ENCODE measurements at regions not wholly inside any gene's neighbourhood (a gene's known extent, or its start where the extent isn't known, plus 50 kb on each side); places are given as distances from the start of the nearest gene placed in this dataset.

DNA sequence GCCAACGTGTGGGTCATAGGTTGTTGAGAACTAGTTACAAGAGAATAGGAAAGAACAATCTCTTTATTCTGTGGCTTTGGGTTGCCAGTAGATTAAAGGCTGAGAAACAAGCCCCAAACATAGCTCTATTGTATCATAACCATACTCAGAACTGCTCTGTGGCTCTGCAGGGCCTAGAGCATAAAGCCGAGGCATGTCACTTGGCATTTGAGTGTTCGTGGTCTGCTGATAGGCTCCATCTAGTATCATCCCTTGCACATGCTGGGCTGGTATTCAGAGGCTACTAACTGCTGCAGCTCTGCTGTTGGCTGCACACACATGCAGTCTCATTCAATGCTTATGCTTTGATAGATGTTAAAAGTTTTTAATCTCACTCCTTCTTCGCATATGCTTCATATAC lies 157.9 kb downstream of the OGFRL1 start:
- TF ChIP-seq, protein P1, sequence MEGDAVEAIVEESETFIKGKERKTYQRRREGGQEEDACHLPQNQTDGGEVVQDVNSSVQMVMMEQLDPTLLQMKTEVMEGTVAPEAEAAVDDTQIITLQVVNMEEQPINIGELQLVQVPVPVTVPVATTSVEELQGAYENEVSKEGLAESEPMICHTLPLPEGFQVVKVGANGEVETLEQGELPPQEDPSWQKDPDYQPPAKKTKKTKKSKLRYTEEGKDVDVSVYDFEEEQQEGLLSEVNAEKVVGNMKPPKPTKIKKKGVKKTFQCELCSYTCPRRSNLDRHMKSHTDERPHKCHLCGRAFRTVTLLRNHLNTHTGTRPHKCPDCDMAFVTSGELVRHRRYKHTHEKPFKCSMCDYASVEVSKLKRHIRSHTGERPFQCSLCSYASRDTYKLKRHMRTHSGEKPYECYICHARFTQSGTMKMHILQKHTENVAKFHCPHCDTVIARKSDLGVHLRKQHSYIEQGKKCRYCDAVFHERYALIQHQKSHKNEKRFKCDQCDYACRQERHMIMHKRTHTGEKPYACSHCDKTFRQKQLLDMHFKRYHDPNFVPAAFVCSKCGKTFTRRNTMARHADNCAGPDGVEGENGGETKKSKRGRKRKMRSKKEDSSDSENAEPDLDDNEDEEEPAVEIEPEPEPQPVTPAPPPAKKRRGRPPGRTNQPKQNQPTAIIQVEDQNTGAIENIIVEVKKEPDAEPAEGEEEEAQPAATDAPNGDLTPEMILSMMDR (conservative IDR thresholded peaks at IDR 0.05; ENCODE audit: low read length): no peak
- no peak for TF ChIP-seq EZH2phosphoT487 (IDR thresholded peaks at IDR 0.05; ENCODE audit: borderline replicate concordance, low read depth, low read length)
